Thyroid gland (tissue), 4 donors: ENCODE measurements at regions not wholly inside any gene's neighbourhood (a gene's known extent, or its start where the extent isn't known, plus 50 kb on each side); places are given as distances from the start of the nearest gene placed in this dataset.

Experiments
- DNase-seq, 2 donors: peaks; one replicate each; pipeline ENCODE4 v3.0.0-alpha.2; 2019
- H3K27ac ChIP-seq, 3 donors: fragments of 200-600 bp; sonication (generic); 1 replicate in 2 of 3; 2 replicates in 1 of 3; pipeline ENCODE4 v1.5.1; 2016 to 2019; ENCODE audit warnings: mild to moderate bottlenecking in 1 of 3, moderate library complexity in 1 of 3
- H3K27me3 ChIP-seq: fragments of 200-600 bp; sonication (generic); one replicate; pipeline ENCODE4 v1.5.1; 2019
- H3K36me3 ChIP-seq, 2 donors: fragments of 200-600 bp; sonication (generic); one replicate each; pipeline ENCODE4 v1.5.1; 2016 to 2019
- H3K4me1 ChIP-seq, 2 donors: fragments of 200-600 bp; sonication (generic); one replicate each; pipeline ENCODE4 v1.5.1; 2017 to 2019
- H3K4me3 ChIP-seq, 3 donors: fragments of 200-600 bp; sonication (generic); replicated peaks in 1 of 3; 1 replicate in 2 of 3; 2 replicates in 1 of 3; pipeline ENCODE4 v1.5.1; 2016; ENCODE audit warnings: mild to moderate bottlenecking in 1 of 3
- H3K9me3 ChIP-seq: fragments of 200-600 bp; sonication (generic); one replicate; pipeline ENCODE4 v1.5.1; 2017
- POLR2A ChIP-seq, 2 donors: fragments of 450-650 bp; IDR thresholded peaks; one replicate each; pipeline ENCODE4 v1.6.1; 2017; ENCODE audit warnings: antibody characterized with exemption in 2 of 2, mild to moderate bottlenecking in 2 of 2, moderate library complexity in 1 of 2
- WGBS, 2 donors: methylation state at CpG; one replicate each; pipeline ENCODE4 v1.1.5; 2017; 5-methylcytosine and 5-hydroxymethylcytosine counted together
- intact Hi-C: fragments of 100-400 bp; cut with DNase I; formaldehyde crosslinking; loops from one replicate; pipeline ENCODE4 v1.15.1; 2023
- TF ChIP-seq, protein P1 (sequence below), 6 experiments: fragments of 200-600 bp in 3 of 6; fragments of 450-650 bp in 3 of 6; sonication (generic) in 3 of 6; IDR thresholded peaks; one replicate each; pipeline ENCODE4 v1.5.1; 2016 to 2019; ENCODE audit warnings: antibody characterized with exemption in 6 of 6, mild to moderate bottlenecking in 2 of 6, inconsistent platforms in 1 of 6, moderate library complexity in 1 of 6

DNA sequence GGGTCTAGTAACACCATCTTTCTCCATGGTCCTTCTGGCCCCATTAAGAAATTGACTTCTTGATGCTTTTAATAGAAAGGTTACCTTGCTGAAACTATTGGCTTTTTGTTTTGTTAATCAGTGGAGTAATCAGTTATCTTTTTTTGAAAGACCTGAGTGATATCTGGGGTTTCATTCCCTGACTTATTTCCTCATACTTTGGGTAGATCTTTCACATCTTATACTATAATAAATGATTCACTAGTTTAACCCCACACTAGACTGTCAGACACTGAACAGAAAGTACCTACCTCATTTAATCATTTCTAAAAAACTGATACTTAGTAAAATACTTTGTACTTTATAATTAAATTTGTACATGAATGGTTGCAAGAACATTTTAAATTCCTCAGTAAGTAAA lies 1021.1 kb downstream of the STIM2 start:
- no peaks in the 10 kb centered on the region for H3K36me3 ChIP-seq
- no peaks in the 10 kb centered on the region for H3K9me3 ChIP-seq
- TF ChIP-seq, protein P1, sequence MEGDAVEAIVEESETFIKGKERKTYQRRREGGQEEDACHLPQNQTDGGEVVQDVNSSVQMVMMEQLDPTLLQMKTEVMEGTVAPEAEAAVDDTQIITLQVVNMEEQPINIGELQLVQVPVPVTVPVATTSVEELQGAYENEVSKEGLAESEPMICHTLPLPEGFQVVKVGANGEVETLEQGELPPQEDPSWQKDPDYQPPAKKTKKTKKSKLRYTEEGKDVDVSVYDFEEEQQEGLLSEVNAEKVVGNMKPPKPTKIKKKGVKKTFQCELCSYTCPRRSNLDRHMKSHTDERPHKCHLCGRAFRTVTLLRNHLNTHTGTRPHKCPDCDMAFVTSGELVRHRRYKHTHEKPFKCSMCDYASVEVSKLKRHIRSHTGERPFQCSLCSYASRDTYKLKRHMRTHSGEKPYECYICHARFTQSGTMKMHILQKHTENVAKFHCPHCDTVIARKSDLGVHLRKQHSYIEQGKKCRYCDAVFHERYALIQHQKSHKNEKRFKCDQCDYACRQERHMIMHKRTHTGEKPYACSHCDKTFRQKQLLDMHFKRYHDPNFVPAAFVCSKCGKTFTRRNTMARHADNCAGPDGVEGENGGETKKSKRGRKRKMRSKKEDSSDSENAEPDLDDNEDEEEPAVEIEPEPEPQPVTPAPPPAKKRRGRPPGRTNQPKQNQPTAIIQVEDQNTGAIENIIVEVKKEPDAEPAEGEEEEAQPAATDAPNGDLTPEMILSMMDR (IDR thresholded peaks at IDR 0.05): no peak
- TF ChIP-seq POLR2A (IDR thresholded peaks at IDR 0.05): no peak
- no peaks in the 10 kb centered on the region for H3K4me1 ChIP-seq
- H3K4me3 ChIP-seq: no peak overlapping the region
- no peaks in the 10 kb centered on the region for H3K27me3 ChIP-seq
- no peak for DNase-seq
- no peak overlapping the region for H3K27ac ChIP-seq
- intact Hi-C loops: no loop called here

DNA sequence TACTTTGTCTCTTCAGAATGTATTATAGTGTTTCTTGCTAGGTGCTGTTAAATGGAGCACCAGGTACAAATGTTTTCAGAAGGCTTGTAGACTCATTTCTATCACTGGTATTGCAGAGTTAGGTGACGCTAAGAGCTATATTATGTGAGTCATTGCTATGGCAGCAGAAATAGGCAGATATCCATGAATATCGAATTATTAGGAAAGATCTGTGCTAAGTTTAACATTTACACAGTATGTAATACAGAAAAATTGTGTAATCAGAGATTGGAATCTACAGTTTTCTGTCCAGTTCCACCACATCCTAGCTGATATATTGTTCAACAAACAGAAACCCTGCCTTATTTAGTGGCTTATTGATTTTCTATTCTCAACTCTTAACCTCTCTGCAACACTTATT lies 1025.5 kb downstream of the STIM2 start:
- no peaks in the 10 kb centered on the region for H3K4me1 ChIP-seq
- no peak for TF ChIP-seq POLR2A (IDR thresholded peaks at IDR 0.05)
- TF ChIP-seq, protein P1 (IDR thresholded peaks at IDR 0.05): no peak
- H3K27ac ChIP-seq: no peak overlapping the region
- no peaks in the 10 kb centered on the region for H3K36me3 ChIP-seq
- no peaks in the 10 kb centered on the region for H3K9me3 ChIP-seq
- no peak overlapping the region for H3K4me3 ChIP-seq
- 85 to 86% methylated on average over 2 of the region's 2 CpGs for WGBS, 2 donors
- DNase-seq: no peak
- intact Hi-C loops: no loop called here
- H3K27me3 ChIP-seq: no peaks in the 10 kb centered on the region

DNA sequence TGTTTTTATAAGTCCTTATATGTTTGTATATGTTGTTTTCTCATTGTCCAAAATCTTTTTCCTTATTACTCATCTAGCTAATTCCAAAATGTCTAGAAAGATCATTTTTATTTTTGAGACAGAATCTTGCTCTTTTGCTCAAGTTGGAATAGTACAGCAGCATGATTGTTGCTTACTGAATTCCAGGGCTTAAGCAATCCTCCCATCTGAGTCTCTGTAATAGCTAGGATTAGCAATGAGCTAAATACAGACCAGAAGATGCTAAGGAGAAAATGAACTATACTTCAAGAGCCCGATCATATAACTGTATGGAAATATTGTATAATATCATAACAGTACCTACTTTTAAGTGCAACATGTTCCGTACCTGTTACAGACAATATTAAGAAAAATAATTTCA lies 1027.0 kb downstream of the STIM2 start:
- intact Hi-C loops: no loop called here
- 92 to 95% methylated on average over 2 of the region's 2 CpGs for WGBS, 2 donors
- H3K4me1 ChIP-seq: no peaks in the 10 kb centered on the region

DNA sequence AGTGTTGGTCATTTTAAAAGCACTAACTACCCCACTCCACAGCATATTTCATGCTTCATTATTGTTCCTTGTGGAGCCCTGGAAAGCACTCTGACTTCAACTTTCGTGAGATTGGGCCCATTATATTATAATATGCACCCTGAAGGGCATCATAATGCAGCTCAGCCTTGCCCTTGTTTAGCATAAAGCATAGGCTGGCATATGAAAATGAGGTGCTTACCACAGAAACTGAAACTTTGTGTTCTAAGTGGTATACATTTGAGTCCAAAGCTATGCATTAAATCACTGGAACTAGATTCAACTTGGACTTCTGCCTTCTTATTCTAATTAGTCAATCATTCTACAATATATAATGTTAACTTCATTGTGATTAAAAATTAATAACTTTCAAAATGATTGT lies 1027.9 kb downstream of the STIM2 start:
- intact Hi-C loops: no loop called here
- no peak overlapping the region for H3K4me3 ChIP-seq
- H3K9me3 ChIP-seq: no peaks in the 10 kb centered on the region
- no peak for DNase-seq
- H3K4me1 ChIP-seq: no peaks in the 10 kb centered on the region
- H3K27me3 ChIP-seq: no peaks in the 10 kb centered on the region
- TF ChIP-seq, protein P1 (IDR thresholded peaks at IDR 0.05): no peak
- TF ChIP-seq POLR2A (IDR thresholded peaks at IDR 0.05): no peak
- 57 to 65% methylated on average over 1 of the region's 1 CpG for WGBS, 2 donors
- H3K36me3 ChIP-seq: no peaks in the 10 kb centered on the region
- no peak overlapping the region for H3K27ac ChIP-seq

More for the DNA sequence above, 1027.0 kb downstream of the STIM2 start:
- Histone ChIP-seq H3K36me3 (no peaks in the 10 kb centered on the region), H3K9me3 (no peaks in the 10 kb centered on the region), H3K4me3 (no peak overlapping the region), H3K27ac (no peak overlapping the region), H3K27me3 (no peaks in the 10 kb centered on the region)
- TF ChIP-seq POLR2A (IDR thresholded peaks at IDR 0.05): no peak
- TF ChIP-seq, protein P1 (IDR thresholded peaks at IDR 0.05): no peak
- DNase-seq: no peak

DNA sequence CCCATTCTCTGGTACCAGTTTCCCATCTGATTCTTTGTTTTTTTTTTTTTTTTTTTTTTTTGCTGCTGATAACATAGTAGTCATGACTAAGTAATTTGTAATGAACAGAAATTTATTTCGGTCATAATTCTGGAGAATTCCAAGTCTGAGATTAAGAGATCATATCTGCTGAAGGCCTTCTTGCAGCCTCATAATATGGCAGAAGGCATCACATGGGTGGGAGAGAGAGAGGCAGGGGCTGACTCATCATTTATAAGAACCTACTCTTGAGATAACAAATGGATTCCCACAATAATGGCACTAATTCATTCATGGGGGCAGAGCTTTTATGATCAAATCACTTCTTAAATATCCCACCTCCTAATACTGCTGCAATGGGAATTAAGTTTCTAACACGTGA lies 1034.3 kb downstream of the STIM2 start:
- intact Hi-C loops: no loop called here
- H3K9me3 ChIP-seq: no peaks in the 10 kb centered on the region
- H3K4me1 ChIP-seq: no peaks in the 10 kb centered on the region
- no peaks in the 10 kb centered on the region for H3K36me3 ChIP-seq
- no peaks in the 10 kb centered on the region for H3K27me3 ChIP-seq
- TF ChIP-seq, protein P1 (IDR thresholded peaks at IDR 0.05): no peak
- no peak for TF ChIP-seq POLR2A (IDR thresholded peaks at IDR 0.05)
- H3K27ac ChIP-seq: no peak overlapping the region
- no peak overlapping the region for H3K4me3 ChIP-seq
- DNase-seq: no peak
- WGBS, 2 donors: 87 to 92% methylated on average over 2 of the region's 2 CpGs
